GM12878 (cell line): ENCODE measurements at regions not wholly inside any gene's neighbourhood (a gene's known extent, or its start where the extent isn't known, plus 50 kb on each side); places are given as distances from the start of the nearest gene placed in this dataset.

Source experiments
- ATAC-seq: fragments of 200-7000 bp; cut with Tn5 transposase; 3 replicates; pipeline ENCODE4 v1.9.1; 2020; ENCODE audit warnings: mild to moderate bottlenecking, moderate library complexity
- BruUV-seq: library from RNA; stranded (reverse); fragments of 400-500 nt; replicated peaks from 2 replicates; lab custom pipeline; 2021; lab: Mats Ljungman, UMichigan
- CTCF ChIA-PET: fragments of 300-600 bp; sonication (Branson Sonifier 250); formaldehyde crosslinking; extraction: SDS; loops from one replicate; lab custom pipeline; 2021; ENCODE audit warnings: inconsistent platforms; lab: Yijun Ruan, JAX
- POLR2A ChIA-PET: fragments of 350-600 bp; formaldehyde crosslinking; extraction: SDS; loops from one replicate; lab custom pipeline; 2021; ENCODE audit warnings: inconsistent platforms; lab: Charles Lee
- RAD21 ChIA-PET: fragments of 300-600 bp; sonication (Branson Sonifier 250); formaldehyde crosslinking; loops from one replicate; lab custom pipeline; 2023; ENCODE audit warnings: antibody characterized with exemption; ENCODE audit not compliant: unreplicated experiment; lab: Charles Lee
- SMC1A ChIA-PET: fragments of 300-600 bp; sonication (Branson Sonifier 250); formaldehyde crosslinking; loops from one replicate; lab custom pipeline; 2023; ENCODE audit not compliant: unreplicated experiment, uncharacterized antibody; lab: Charles Lee
- DNase-seq: peaks from one replicate; pipeline ENCODE4 v3.0.0-alpha.2; 2011; ENCODE audit warnings: low read depth, low spot score
- FAIRE-seq: peaks from 3 replicates; lab custom pipeline; 2011; peaks lifted over from hg19 to GRCh38; lab: Jason Lieb, UNC
- H2AFZ ChIP-seq: 2 replicates; pipeline ENCODE4 v1.6.0; 2011; ENCODE audit warnings: low read depth, low read length, control low read depth; ENCODE audit not compliant: control insufficient read depth
- H3K27ac ChIP-seq: 2 replicates; pipeline ENCODE4 v1.5.1; 2011; ENCODE audit warnings: control low read depth; ENCODE audit not compliant: control insufficient read depth, insufficient read depth
- H3K27me3 ChIP-seq, 2 experiments: replicated peaks in 1 of 2; 2 replicates each; pipeline versions ENCODE4 v1.6.0 to v1.6.1; 2011; ENCODE audit warnings: low read length in 1 of 2; ENCODE audit not compliant: control insufficient read depth in 2 of 2, insufficient read depth in 2 of 2
- H3K36me3 ChIP-seq, 2 experiments: 2 replicates each; pipeline ENCODE4 v1.5.1; 2011; ENCODE audit warnings: low read length in 1 of 2; ENCODE audit not compliant: control insufficient read depth in 2 of 2, insufficient read depth in 2 of 2
- H3K4me1 ChIP-seq: 2 replicates; pipeline ENCODE4 v1.6.1; 2011; ENCODE audit warnings: mild to moderate bottlenecking, low read length, moderate library complexity, mixed read lengths; ENCODE audit not compliant: control insufficient read depth, insufficient read depth
- H3K4me2 ChIP-seq: 2 replicates; pipeline ENCODE4 v1.6.0; 2011; ENCODE audit warnings: control low read depth; ENCODE audit not compliant: control insufficient read depth, insufficient read depth
- H3K4me3 ChIP-seq: fragments of 200-600 bp; sonication (generic); 2 replicates; pipeline ENCODE4 v1.5.1; 2016
- H3K79me2 ChIP-seq: 2 replicates; pipeline ENCODE4 v1.6.0; 2011; ENCODE audit warnings: low read length; ENCODE audit not compliant: control insufficient read depth, insufficient read depth
- H3K9ac ChIP-seq: 2 replicates; pipeline ENCODE4 v1.8.0; 2011; ENCODE audit warnings: low read length, control low read depth, mixed read lengths; ENCODE audit not compliant: control insufficient read depth, insufficient read depth
- H3K9me3 ChIP-seq: replicated peaks from 3 replicates; pipeline ENCODE4 v1.5.1; 2011; ENCODE audit warnings: mild to moderate bottlenecking, low read length; ENCODE audit not compliant: control insufficient read depth, insufficient read depth
- H4K20me1 ChIP-seq: 2 replicates; pipeline ENCODE4 v1.6.0; 2011; ENCODE audit not compliant: control insufficient read depth, insufficient read depth
- ASH2L ChIP-seq: fragments of 300-600, 200-600 bp; sonication (generic); IDR thresholded peaks from 2 replicates; pipeline ENCODE4 v1.6.1; 2017; ENCODE audit warnings: low read depth, mild to moderate bottlenecking, borderline replicate concordance
- ATF3 ChIP-seq: IDR thresholded peaks from 2 replicates; pipeline ENCODE4 v1.6.1; 2011; ENCODE audit warnings: low read depth, mild to moderate bottlenecking, low read length, moderate library complexity, borderline replicate concordance; ENCODE audit errors: extremely low read depth
- CHD4 ChIP-seq: fragments of 200-600 bp; sonication (generic); IDR thresholded peaks from 2 replicates; pipeline ENCODE4 v1.6.1; 2016; ENCODE audit warnings: mild to moderate bottlenecking
- CREB1 ChIP-seq: IDR thresholded peaks from 2 replicates; pipeline ENCODE4 v1.6.1; 2012; ENCODE audit warnings: low read depth, mild to moderate bottlenecking, inconsistent platforms
- ELK1 ChIP-seq: IDR thresholded peaks from 2 replicates; pipeline ENCODE4 v1.6.1; 2012; ENCODE audit warnings: low read depth, low read length, improper control_type of control experiment
- EP300 ChIP-seq, 2 experiments: fragments of 150-350 bp in 1 of 2; IDR thresholded peaks; 2 replicates each; pipeline ENCODE4 v1.6.1; 2011 to 2012; ENCODE audit warnings: low read depth in 2 of 2, low read length in 2 of 2, borderline replicate concordance in 1 of 2, improper control_type of control experiment in 1 of 2, inconsistent platforms in 1 of 2; ENCODE audit not compliant: control insufficient read depth in 1 of 2
- GATAD2B ChIP-seq: fragments of 450-650 bp; conservative IDR thresholded peaks from 2 replicates; pipeline ENCODE4 v1.6.1; 2017; ENCODE audit warnings: low read depth, mild to moderate bottlenecking, moderate library complexity
- HDAC6 ChIP-seq: fragments of 200-600 bp; sonication (generic); IDR thresholded peaks from one replicate; pipeline ENCODE4 v1.8.0; 2017; ENCODE audit warnings: antibody characterized with exemption; ENCODE audit not compliant: unreplicated experiment
- IKZF1 ChIP-seq: fragments of 450-650 bp; conservative IDR thresholded peaks from 2 replicates; pipeline ENCODE4 v1.6.1; 2017; ENCODE audit warnings: antibody characterized with exemption, mild to moderate bottlenecking
- JUND ChIP-seq: IDR thresholded peaks from 2 replicates; pipeline ENCODE4 v1.6.1; 2012; ENCODE audit warnings: low read depth, mild to moderate bottlenecking, low read length, improper control_type of control experiment, moderate library complexity
- LARP7 ChIP-seq: fragments of 450-650 bp; IDR thresholded peaks from 2 replicates; pipeline ENCODE4 v1.6.1; 2017; ENCODE audit warnings: mild to moderate bottlenecking
- MTA3 ChIP-seq: IDR thresholded peaks from 2 replicates; pipeline ENCODE4 v1.6.1; 2012; ENCODE audit warnings: low read length, inconsistent platforms, borderline replicate concordance
- MYB ChIP-seq: fragments of 150-350 bp; IDR thresholded peaks from 2 replicates; pipeline ENCODE4 v1.6.1; 2014; ENCODE audit warnings: mild to moderate bottlenecking, low read depth, low read length, borderline replicate concordance
- PBX3 ChIP-seq: IDR thresholded peaks from 2 replicates; pipeline ENCODE4 v1.6.1; 2011; ENCODE audit warnings: mild to moderate bottlenecking, low read depth, low read length, moderate library complexity; ENCODE audit not compliant: insufficient replicate concordance
- POU2F2 ChIP-seq: IDR thresholded peaks from 3 replicates; pipeline ENCODE4 v1.6.1; 2011; ENCODE audit warnings: low read depth, mild to moderate bottlenecking, low read length, borderline replicate concordance
- SKIL ChIP-seq: fragments of 450-650 bp; IDR thresholded peaks from 2 replicates; pipeline ENCODE4 v1.6.1; 2017; ENCODE audit warnings: mild to moderate bottlenecking, low read depth, inconsistent platforms; ENCODE audit not compliant: poor library complexity, severe bottlenecking
- ZNF207 ChIP-seq: fragments of 450-650 bp; IDR thresholded peaks from 2 replicates; pipeline ENCODE4 v1.6.1; 2014; ENCODE audit warnings: antibody characterized with exemption, mild to moderate bottlenecking, borderline replicate concordance
- WGBS: methylation state at CpG from one replicate; pipeline ENCODE4 v1.1.6; 2016; ENCODE audit warnings: low lambda C conversion rate; ENCODE audit not compliant: insufficient replicate concordance, insufficient coverage; ENCODE audit errors: missing lambda C conversion rate; 5-methylcytosine and 5-hydroxymethylcytosine counted together
- in situ Hi-C: fragments of 300-500 bp; cut with MboI; formaldehyde crosslinking; loops from 9 replicates; pipeline ENCODE4 v1.14.3; 2018; ENCODE audit warnings: mixed read lengths
- intact Hi-C: fragments of 100-400 bp; cut with micrococcal nuclease; formaldehyde crosslinking; loops from one replicate; pipeline ENCODE4 v1.14.2; 2022; ENCODE audit not compliant: unreplicated experiment

- in situ Hi-C loops (no loop called here), intact Hi-C loops (no loop called here)
- Histone ChIP-seq H3K36me3 (no peaks in the 10 kb centered on the region; a peak in 1 of 4 replicates), H3K9ac (no peak overlapping the region), H3K79me2 (no peaks in the 10 kb centered on the region), H3K27ac (no peak overlapping the region), H4K20me1 (no peaks in the 10 kb centered on the region), H3K4me1 (no peaks in the 10 kb centered on the region), H3K27me3 (no peaks in the 10 kb centered on the region), H3K9me3 (no peaks in the 10 kb centered on the region), H3K4me3 (no peak overlapping the region), H3K4me2 (no peak overlapping the region), H2AFZ (no peak overlapping the region)
- no TSS peak for BruUV-seq
- ATAC-seq: no peak
- WGBS: 98% methylated on average over 4 of the region's 4 CpGs
- ChIA-PET CTCF (interaction anchor here (0.6 to 1.3 kb wide), 3 partner anchors 9 to 515 kb away, joined by 3 to 4 read pairs (median 4); no protein-coding TSS in a partner anchor), SMC1A (interaction anchor here (1.6 kb wide), 1 partner anchor 26 kb away, joined by 3 read pairs; no protein-coding TSS in a partner anchor), POLR2A (no interaction called here), RAD21 (no interaction called here)
- FAIRE-seq: no peak
- no peak for DNase-seq
- no peak for TF ChIP-seq EP300 (IDR thresholded peaks at IDR 0.05; ENCODE audit: borderline replicate concordance in 1 of 2, control insufficient read depth in 1 of 2, low read depth in 2 of 2, low read length in 2 of 2)
- no peak for TF ChIP-seq MYB
- no peak for TF ChIP-seq PBX3
- no peak for TF ChIP-seq LARP7
- TF ChIP-seq SKIL: no peak
- TF ChIP-seq GATAD2B: no peak
- no peak for TF ChIP-seq HDAC6
- no peak for TF ChIP-seq ATF3
- TF ChIP-seq CHD4: no peak
- TF ChIP-seq JUND: no peak
- no peak for TF ChIP-seq ELK1
- TF ChIP-seq MTA3: no peak
- TF ChIP-seq IKZF1: no peak
- no peak for TF ChIP-seq POU2F2
- TF ChIP-seq ASH2L: no peak
- no peak for TF ChIP-seq ZNF207
- TF ChIP-seq CREB1: no peak
These were observed 96.0 kb upstream of the MDM1 start for GRCh38 chr12:68428211-68428610.
